ENCODE measurements at regions not wholly inside any gene's neighbourhood (a gene's known extent, or its start where the extent isn't known, plus 50 kb on each side); places are given as distances from the start of the nearest gene placed in this dataset.

- H3K4me3 ChIP-seq (ENCODE audit: low read length), result no peak overlapping the region
- no peaks in the 10 kb centered on the region for H3K36me3 ChIP-seq (ENCODE audit: control insufficient read depth in 2 of 3, insufficient read depth in 3 of 3, low read length in 3 of 3)
- ChIA-PET CTCF (no interaction called here), POLR2A (no interaction called here)
- intact Hi-C loops (cut with micrococcal nuclease), result no loop called here
- H3K9me3 ChIP-seq (ENCODE audit: control insufficient read depth in 2 of 3, low read length in 3 of 3), result no peaks in the 10 kb centered on the region
- H3K4me1 ChIP-seq (ENCODE audit: control insufficient read depth in 2 of 2, insufficient read depth in 2 of 2, low read length in 2 of 2), result no peaks in the 10 kb centered on the region
- peaks cover 0 to 2% (median 0%) of the 10 kb centered on the region in 5 donors for H3K27me3 Mint-ChIP-seq
- no peak overlapping the region for H3K4me3 Mint-ChIP-seq
- no peaks in the 10 kb centered on the region for H3K36me3 Mint-ChIP-seq
- H3K27ac ChIP-seq (ENCODE audit: low read depth, low read length), result no peak overlapping the region
- no peaks in the 10 kb centered on the region for H3K27me3 ChIP-seq (ENCODE audit: control insufficient read depth in 2 of 2, insufficient read depth in 2 of 2, low read length in 2 of 2)
- no peaks in the 10 kb centered on the region for H3K4me1 Mint-ChIP-seq
- DNase-seq (no peak), ATAC-seq (no peak)
- peaks cover 0 to 6% (median 0%) of the 10 kb centered on the region in 11 donors for H3K9me3 Mint-ChIP-seq
- no peak overlapping the region for H3K27ac Mint-ChIP-seq
Observed at GRCh38 chr5:10133830-10134229, 115.9 kb downstream of the ATPSCKMT start.

DNA sequence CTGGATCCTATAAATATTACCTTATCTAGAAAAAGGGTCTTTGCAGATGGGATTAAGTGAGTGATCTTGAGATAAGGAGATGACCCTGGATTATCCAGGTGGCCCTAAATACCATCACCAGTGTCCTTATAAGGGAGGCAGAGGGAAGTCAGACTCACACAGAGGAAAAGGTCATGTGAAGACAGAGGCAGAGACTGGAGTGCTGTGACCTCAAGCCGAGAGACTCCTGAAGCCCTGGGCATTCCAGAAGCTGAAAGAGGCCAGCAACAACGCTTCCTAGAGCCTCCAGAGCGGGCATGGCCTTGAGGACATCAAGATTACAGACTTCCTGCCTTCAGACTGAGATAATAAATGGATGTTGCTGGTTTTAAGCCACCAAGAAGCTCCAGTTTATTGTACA, 118.8 kb downstream of the ATPSCKMT start:
- no peak overlapping the region for H3K27ac ChIP-seq (ENCODE audit: low read depth, low read length)
- no peaks in the 10 kb centered on the region for H3K36me3 Mint-ChIP-seq
- CTCF ChIA-PET, result no interaction called here
- H3K4me1 ChIP-seq (ENCODE audit: control insufficient read depth in 2 of 2, insufficient read depth in 2 of 2, low read length in 2 of 2), result no peaks in the 10 kb centered on the region
- no peak overlapping the region for H3K4me3 Mint-ChIP-seq
- no peaks in the 10 kb centered on the region for H3K4me1 Mint-ChIP-seq
- intact Hi-C loops (cut with micrococcal nuclease), result no loop called here
- H3K36me3 ChIP-seq (ENCODE audit: control insufficient read depth in 2 of 3, insufficient read depth in 3 of 3, low read length in 3 of 3), result no peaks in the 10 kb centered on the region
- no peak for ATAC-seq
- no peaks in the 10 kb centered on the region for H3K9me3 ChIP-seq (ENCODE audit: control insufficient read depth in 2 of 3, low read length in 3 of 3)
- no peaks in the 10 kb centered on the region for H3K27me3 ChIP-seq (ENCODE audit: control insufficient read depth in 2 of 2, insufficient read depth in 2 of 2, low read length in 2 of 2)
- H3K4me3 ChIP-seq (ENCODE audit: low read length), result no peak overlapping the region
- H3K9me3 Mint-ChIP-seq, result peaks cover 0 to 6% (median 2%) of the 10 kb centered on the region in 11 donors
- peaks cover 0 to 4% (median 0%) of the 10 kb centered on the region in 5 donors for H3K27me3 Mint-ChIP-seq
- no peak for DNase-seq
- no peak overlapping the region for H3K27ac Mint-ChIP-seq
- POLR2A ChIA-PET, result no interaction called here

GRCh38 chr5:10126900-10127299, 122.8 kb downstream of the ATPSCKMT start:
- Histone ChIP-seq H3K4me3 (ENCODE audit: low read length) (no peak overlapping the region), H3K27me3 (ENCODE audit: control insufficient read depth in 2 of 2, insufficient read depth in 2 of 2, low read length in 2 of 2) (no peaks in the 10 kb centered on the region), H3K4me1 (ENCODE audit: control insufficient read depth in 2 of 2, insufficient read depth in 2 of 2, low read length in 2 of 2) (no peaks in the 10 kb centered on the region), H3K9me3 (ENCODE audit: control insufficient read depth in 2 of 3, low read length in 3 of 3) (no peaks in the 10 kb centered on the region), H3K27ac (ENCODE audit: low read depth, low read length) (no peak overlapping the region), H3K36me3 (ENCODE audit: control insufficient read depth in 2 of 3, insufficient read depth in 3 of 3, low read length in 3 of 3) (no peaks in the 10 kb centered on the region)
- DNase-seq (no peak), ATAC-seq (no peak)
- H3K27me3 Mint-ChIP-seq, result peaks cover 0 to 4% (median 0%) of the 10 kb centered on the region in 5 donors
- H3K4me1 Mint-ChIP-seq, result no peaks in the 10 kb centered on the region
- ChIA-PET POLR2A (no interaction called here), CTCF (no interaction called here)
- no peaks in the 10 kb centered on the region for H3K36me3 Mint-ChIP-seq
- H3K27ac Mint-ChIP-seq, result no peak overlapping the region
- H3K9me3 Mint-ChIP-seq, result peaks cover 0 to 4% (median 0%) of the 10 kb centered on the region in 11 donors
- intact Hi-C loops (cut with micrococcal nuclease), result no loop called here
- no peak overlapping the region for H3K4me3 Mint-ChIP-seq

DNA sequence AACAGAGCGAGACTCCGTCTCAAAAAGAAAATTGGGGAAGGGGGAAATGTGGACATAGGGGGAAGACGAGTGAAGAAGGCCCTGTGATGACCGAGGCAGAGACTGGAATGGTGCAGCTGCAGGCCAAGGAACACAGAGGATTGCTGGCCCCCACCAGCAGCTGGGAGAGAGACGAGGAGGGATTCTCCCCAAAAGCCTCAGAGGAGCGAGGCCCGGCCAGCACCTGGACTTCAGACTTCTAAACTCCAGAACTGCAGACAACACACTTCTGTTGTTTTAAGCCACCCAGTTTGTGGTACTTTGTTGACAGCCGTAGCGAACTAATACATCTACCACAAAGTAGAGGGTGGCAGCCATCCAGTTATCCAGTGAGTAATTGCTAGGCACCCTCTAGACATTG, 124.6 kb downstream of the ATPSCKMT start:
- H3K9me3 Mint-ChIP-seq, result peaks cover 0 to 4% (median 0%) of the 10 kb centered on the region in 11 donors
- H3K4me3 ChIP-seq (ENCODE audit: low read length), result no peak overlapping the region
- no peak for DNase-seq
- intact Hi-C loops (cut with micrococcal nuclease), result no loop called here
- no peak overlapping the region for H3K27ac ChIP-seq (ENCODE audit: low read depth, low read length)
- H3K4me1 ChIP-seq (ENCODE audit: control insufficient read depth in 2 of 2, insufficient read depth in 2 of 2, low read length in 2 of 2), result no peaks in the 10 kb centered on the region
- H3K36me3 ChIP-seq (ENCODE audit: control insufficient read depth in 2 of 3, insufficient read depth in 3 of 3, low read length in 3 of 3), result no peaks in the 10 kb centered on the region
- ChIA-PET CTCF (no interaction called here), POLR2A (no interaction called here)
- ATAC-seq, result no peak
- no peak overlapping the region for H3K4me3 Mint-ChIP-seq
- H3K9me3 ChIP-seq (ENCODE audit: control insufficient read depth in 2 of 3, low read length in 3 of 3), result no peaks in the 10 kb centered on the region
- peaks cover 0 to 4% (median 0%) of the 10 kb centered on the region in 5 donors for H3K27me3 Mint-ChIP-seq
- no peaks in the 10 kb centered on the region for H3K4me1 Mint-ChIP-seq
- H3K27ac Mint-ChIP-seq, result no peak overlapping the region
- H3K36me3 Mint-ChIP-seq, result no peaks in the 10 kb centered on the region
- no peaks in the 10 kb centered on the region for H3K27me3 ChIP-seq (ENCODE audit: control insufficient read depth in 2 of 2, insufficient read depth in 2 of 2, low read length in 2 of 2)

- ATAC-seq, result no peak
- peaks cover 0 to 5% (median 0%) of the 10 kb centered on the region in 11 donors for H3K9me3 Mint-ChIP-seq
Observed at GRCh38 chr5:10124287-10124686, 125.4 kb downstream of the ATPSCKMT start.

DNA sequence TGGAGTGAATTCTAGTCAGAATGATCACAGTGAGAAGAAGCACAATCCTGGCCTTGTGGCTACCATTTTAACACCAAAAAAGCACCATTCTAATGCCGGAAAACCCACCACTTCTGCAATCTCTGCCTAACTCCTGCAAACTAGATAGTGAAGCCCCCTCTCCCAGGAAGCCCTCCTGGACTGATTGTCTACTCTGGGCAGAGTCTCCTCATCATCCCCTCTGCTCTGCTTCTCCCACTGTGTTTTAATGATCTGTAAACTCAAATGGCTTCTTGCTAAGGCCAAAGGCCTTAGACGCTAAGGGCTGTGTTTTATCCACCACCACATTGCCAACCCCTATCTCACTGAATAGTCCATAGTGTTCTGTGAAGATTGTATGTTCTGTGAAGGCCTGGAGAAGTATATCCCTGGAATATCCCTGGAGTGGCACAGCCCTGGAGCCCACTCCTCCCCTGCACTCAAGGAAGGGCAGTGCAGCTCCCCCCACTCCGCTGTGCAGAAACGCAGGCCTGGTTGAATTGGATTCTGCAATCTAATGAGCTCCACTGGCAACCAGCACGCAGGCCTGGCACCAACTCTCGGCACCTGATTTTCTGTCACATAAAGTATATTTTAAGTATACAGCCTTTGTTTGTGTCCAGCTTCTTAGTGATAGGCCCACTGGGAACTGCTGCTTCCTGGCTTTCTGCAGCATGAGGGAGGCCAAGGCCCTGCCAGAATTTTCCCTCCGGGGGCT, 126.3 kb downstream of the ATPSCKMT start:
- no peak overlapping the region for H3K4me3 ChIP-seq (ENCODE audit: low read length)
- no peaks in the 10 kb centered on the region for H3K27me3 ChIP-seq (ENCODE audit: control insufficient read depth in 2 of 2, insufficient read depth in 2 of 2, low read length in 2 of 2)
- Mint-ChIP-seq H3K9me3 (peaks cover 0 to 6% (median 0%) of the 10 kb centered on the region in 11 donors), H3K27ac (no peak overlapping the region), H3K27me3 (peaks cover 0 to 4% (median 0%) of the 10 kb centered on the region in 5 donors), H3K4me3 (no peak overlapping the region), H3K36me3 (no peaks in the 10 kb centered on the region), H3K4me1 (no peaks in the 10 kb centered on the region)
- no peaks in the 10 kb centered on the region for H3K4me1 ChIP-seq (ENCODE audit: control insufficient read depth in 2 of 2, insufficient read depth in 2 of 2, low read length in 2 of 2)
- DNase-seq (no peak), ATAC-seq (no peak)
- H3K9me3 ChIP-seq (ENCODE audit: control insufficient read depth in 2 of 3, low read length in 3 of 3), result no peaks in the 10 kb centered on the region
- H3K27ac ChIP-seq (ENCODE audit: low read depth, low read length), result no peak overlapping the region
- POLR2A ChIA-PET, result no interaction called here
- intact Hi-C loops (cut with micrococcal nuclease), result no loop called here
- H3K36me3 ChIP-seq (ENCODE audit: control insufficient read depth in 2 of 3, insufficient read depth in 3 of 3, low read length in 3 of 3), result no peaks in the 10 kb centered on the region
- CTCF ChIA-PET, result no interaction called here

More at GRCh38 chr5:10124287-10124686, 125.4 kb downstream of the ATPSCKMT start:
- CTCF ChIA-PET, result interaction anchor here (0.7 kb wide), 1 partner anchor 39 kb away, joined by 3 read pairs; no protein-coding TSS in a partner anchor
- Mint-ChIP-seq H3K27me3 (peaks cover 0 to 4% (median 0%) of the 10 kb centered on the region in 5 donors), H3K27ac (no peak overlapping the region), H3K36me3 (no peaks in the 10 kb centered on the region), H3K4me1 (no peaks in the 10 kb centered on the region), H3K4me3 (no peak overlapping the region)
- Histone ChIP-seq H3K4me1 (ENCODE audit: control insufficient read depth in 2 of 2, insufficient read depth in 2 of 2, low read length in 2 of 2) (no peaks in the 10 kb centered on the region), H3K27me3 (ENCODE audit: control insufficient read depth in 2 of 2, insufficient read depth in 2 of 2, low read length in 2 of 2) (no peaks in the 10 kb centered on the region), H3K9me3 (ENCODE audit: control insufficient read depth in 2 of 3, low read length in 3 of 3) (no peaks in the 10 kb centered on the region), H3K36me3 (ENCODE audit: control insufficient read depth in 2 of 3, insufficient read depth in 3 of 3, low read length in 3 of 3) (no peaks in the 10 kb centered on the region), H3K27ac (ENCODE audit: low read depth, low read length) (no peak overlapping the region), H3K4me3 (ENCODE audit: low read length) (no peak overlapping the region)
- POLR2A ChIA-PET, result no interaction called here
- intact Hi-C loops (cut with micrococcal nuclease), result no loop called here
- no peak for DNase-seq

- ChIA-PET POLR2A (no interaction called here), CTCF (no interaction called here)
- no peaks in the 10 kb centered on the region for H3K36me3 Mint-ChIP-seq
- ATAC-seq (no peak), DNase-seq (no peak)
- Histone ChIP-seq H3K36me3 (ENCODE audit: control insufficient read depth in 2 of 3, insufficient read depth in 3 of 3, low read length in 3 of 3) (no peaks in the 10 kb centered on the region), H3K27me3 (ENCODE audit: control insufficient read depth in 2 of 2, insufficient read depth in 2 of 2, low read length in 2 of 2) (no peaks in the 10 kb centered on the region), H3K27ac (ENCODE audit: low read depth, low read length) (no peak overlapping the region), H3K4me1 (ENCODE audit: control insufficient read depth in 2 of 2, insufficient read depth in 2 of 2, low read length in 2 of 2) (no peaks in the 10 kb centered on the region), H3K4me3 (ENCODE audit: low read length) (no peak overlapping the region), H3K9me3 (ENCODE audit: control insufficient read depth in 2 of 3, low read length in 3 of 3) (no peaks in the 10 kb centered on the region)
- H3K27ac Mint-ChIP-seq, result no peak overlapping the region
- H3K27me3 Mint-ChIP-seq, result peaks cover 0 to 3% (median 0%) of the 10 kb centered on the region in 5 donors
- no peaks in the 10 kb centered on the region for H3K4me1 Mint-ChIP-seq
- intact Hi-C loops (cut with micrococcal nuclease), result no loop called here
- peaks cover 0 to 6% (median 0%) of the 10 kb centered on the region in 11 donors for H3K9me3 Mint-ChIP-seq
- H3K4me3 Mint-ChIP-seq, result no peak overlapping the region
Observed at GRCh38 chr5:10122076-10122726, 127.5 kb downstream of the ATPSCKMT start.
